GM21529 (cell line): ENCODE measurements at regions not wholly inside any gene's neighbourhood (a gene's known extent, or its start where the extent isn't known, plus 50 kb on each side); places are given as distances from the start of the nearest gene placed in this dataset.
"Not testable (repeated sequence)": the region's sequence is repeated elsewhere in the genome, so short reads cannot be mapped to it uniquely, and the experiment has no call there.

Experiments
- ATAC-seq: cut with Tn5 transposase; IDR thresholded peaks from one replicate; pipeline ENCODE4 v1.9.1; 2021; ENCODE audit not compliant: unreplicated experiment

- no peak for ATAC-seq
These were observed 449.7 kb downstream of the PCDH7 start for GRCh38 chr4:31169846-31170245.

- ATAC-seq, result no peak
These were observed 451.2 kb downstream of the PCDH7 start for GRCh38 chr4:31171362-31171761.

GRCh38 chr4:31175242-31175910, 455.2 kb downstream of the PCDH7 start:
- no peak for ATAC-seq

- no peak for ATAC-seq
These were observed 463.1 kb downstream of the PCDH7 start for GRCh38 chr4:31183256-31183655.

- ATAC-seq, result no peak
These were observed 464.9 kb downstream of the PCDH7 start for GRCh38 chr4:31185014-31185585.

- ATAC-seq, result no peak
These were observed 467.8 kb downstream of the PCDH7 start for GRCh38 chr4:31187979-31188378.

GRCh38 chr4:31189938-31190337, 469.8 kb downstream of the PCDH7 start:
- no peak for ATAC-seq

- no peak for ATAC-seq
These were observed 470.5 kb downstream of the PCDH7 start for GRCh38 chr4:31190671-31191070.

GRCh38 chr4:31192341-31192740, 472.2 kb downstream of the PCDH7 start:
- no peak for ATAC-seq

- ATAC-seq, result no peak
These were observed 473.4 kb downstream of the PCDH7 start for GRCh38 chr4:31193521-31193920.

GRCh38 chr4:31194823-31195222, 474.7 kb downstream of the PCDH7 start:
- ATAC-seq, result no peak

- ATAC-seq, result no peak
These were observed 479.5 kb downstream of the PCDH7 start for GRCh38 chr4:31199644-31200043.

GRCh38 chr4:31202054-31202453, 481.9 kb downstream of the PCDH7 start:
- ATAC-seq, result not testable (repeated sequence)

GRCh38 chr4:31204874-31205273, 484.7 kb downstream of the PCDH7 start:
- ATAC-seq, result no peak

- ATAC-seq, result no peak
These were observed 500.8 kb downstream of the PCDH7 start for GRCh38 chr4:31220921-31221320.

GRCh38 chr4:31228068-31228467, 507.9 kb downstream of the PCDH7 start:
- no peak for ATAC-seq

GRCh38 chr4:31230594-31230993, 510.4 kb downstream of the PCDH7 start:
- ATAC-seq, result no peak

- peak; percentile 60 for ATAC-seq
These were observed 514.3 kb downstream of the PCDH7 start for GRCh38 chr4:31234494-31234893.

- no peak for ATAC-seq
These were observed 514.7 kb downstream of the PCDH7 start for GRCh38 chr4:31234901-31235300.

- ATAC-seq, result no peak
These were observed 516.0 kb downstream of the PCDH7 start for GRCh38 chr4:31236020-31236638.

- no peak for ATAC-seq
These were observed 516.5 kb downstream of the PCDH7 start for GRCh38 chr4:31236639-31237173.

- no peak for ATAC-seq
These were observed 517.1 kb downstream of the PCDH7 start for GRCh38 chr4:31237233-31237632.
